ENCODE measurements at regions not wholly inside any gene's neighbourhood (a gene's known extent, or its start where the extent isn't known, plus 50 kb on each side); places are given as distances from the start of the nearest gene placed in this dataset.
"Not testable (repeated sequence)": the region's sequence is repeated elsewhere in the genome, so short reads cannot be mapped to it uniquely, and the experiment has no call there.

GRCh38 chr1:72954943-72955342 is 672.6 kb upstream of the NEGR1 start:
- no peak overlapping the region for H3K4me3 ChIP-seq (ENCODE audit: low read depth, low read length)
- no peak for TF ChIP-seq CTCF (IDR thresholded peaks at IDR 0.05; ENCODE audit: borderline replicate concordance, insufficient read depth, low read depth, low read length)

- not testable (repeated sequence) for H3K4me3 ChIP-seq (ENCODE audit: low read depth, low read length)
Observed at GRCh38 chr1:72950900-72951299, 668.6 kb upstream of the NEGR1 start.

GRCh38 chr1:72946903-72947499 is 664.7 kb upstream of the NEGR1 start:
- no peak for TF ChIP-seq CTCF (IDR thresholded peaks at IDR 0.05; ENCODE audit: borderline replicate concordance, insufficient read depth, low read depth, low read length)
- no peak overlapping the region for H3K4me3 ChIP-seq (ENCODE audit: low read depth, low read length)

GRCh38 chr1:72942008-72942407 is 659.7 kb upstream of the NEGR1 start:
- TF ChIP-seq CTCF (IDR thresholded peaks at IDR 0.05; ENCODE audit: borderline replicate concordance, insufficient read depth, low read depth, low read length) = no peak
- H3K4me3 ChIP-seq (ENCODE audit: low read depth, low read length) = no peak overlapping the region

- no peak for TF ChIP-seq CTCF (IDR thresholded peaks at IDR 0.05; ENCODE audit: borderline replicate concordance, insufficient read depth, low read depth, low read length)
Observed at GRCh38 chr1:72938408-72938807, 656.1 kb upstream of the NEGR1 start.

GRCh38 chr1:72937905-72938304 is 655.6 kb upstream of the NEGR1 start:
- TF ChIP-seq CTCF (IDR thresholded peaks at IDR 0.05; ENCODE audit: borderline replicate concordance, insufficient read depth, low read depth, low read length) = no peak
- H3K4me3 ChIP-seq (ENCODE audit: low read depth, low read length) = no peak overlapping the region

More at GRCh38 chr1:72938408-72938807, 656.1 kb upstream of the NEGR1 start:
- H3K4me3 ChIP-seq (ENCODE audit: low read depth, low read length) = no peak overlapping the region

- no peak overlapping the region for H3K4me3 ChIP-seq (ENCODE audit: low read depth, low read length)
- TF ChIP-seq CTCF (IDR thresholded peaks at IDR 0.05; ENCODE audit: borderline replicate concordance, insufficient read depth, low read depth, low read length) = no peak
Observed at GRCh38 chr1:72936942-72937341, 654.6 kb upstream of the NEGR1 start.

Measured in GM12875 (cell line).